ENCODE measurements at regions not wholly inside any gene's neighbourhood (a gene's known extent, or its start where the extent isn't known, plus 50 kb on each side); places are given as distances from the start of the nearest gene placed in this dataset.

DNA sequence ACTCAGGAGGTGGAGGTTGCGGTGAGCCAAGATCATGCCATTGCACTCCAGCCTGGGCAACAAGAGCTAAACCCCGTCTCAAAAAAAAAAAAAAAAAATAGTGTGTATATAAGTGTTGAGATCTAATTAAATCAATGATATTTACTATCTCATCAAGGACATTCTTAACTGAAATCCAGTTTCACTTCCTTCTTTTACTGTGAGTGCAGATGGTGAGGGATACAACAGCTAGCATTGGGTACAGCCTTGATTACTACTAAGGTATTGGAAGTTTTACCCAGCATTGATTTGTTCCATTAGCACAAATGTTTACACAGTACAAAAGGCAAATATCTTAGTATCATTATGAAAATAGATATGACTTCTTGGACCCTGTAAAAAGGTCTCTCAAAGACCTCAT, 546.6 kb downstream of the KCTD12 start:
- TF ChIP-seq GATA2 (IDR thresholded peaks at IDR 0.05; ENCODE audit: low read depth, low read length) = no peak
- TF ChIP-seq GATA3 (IDR thresholded peaks at IDR 0.05; ENCODE audit: low read depth, low read length) = no peak

GRCh38 chr13:76338003-76338402, 548.2 kb downstream of the KCTD12 start:
- TF ChIP-seq GATA3 (IDR thresholded peaks at IDR 0.05; ENCODE audit: low read depth, low read length) (no peak), GATA2 (IDR thresholded peaks at IDR 0.05; ENCODE audit: low read depth, low read length) (no peak)

DNA sequence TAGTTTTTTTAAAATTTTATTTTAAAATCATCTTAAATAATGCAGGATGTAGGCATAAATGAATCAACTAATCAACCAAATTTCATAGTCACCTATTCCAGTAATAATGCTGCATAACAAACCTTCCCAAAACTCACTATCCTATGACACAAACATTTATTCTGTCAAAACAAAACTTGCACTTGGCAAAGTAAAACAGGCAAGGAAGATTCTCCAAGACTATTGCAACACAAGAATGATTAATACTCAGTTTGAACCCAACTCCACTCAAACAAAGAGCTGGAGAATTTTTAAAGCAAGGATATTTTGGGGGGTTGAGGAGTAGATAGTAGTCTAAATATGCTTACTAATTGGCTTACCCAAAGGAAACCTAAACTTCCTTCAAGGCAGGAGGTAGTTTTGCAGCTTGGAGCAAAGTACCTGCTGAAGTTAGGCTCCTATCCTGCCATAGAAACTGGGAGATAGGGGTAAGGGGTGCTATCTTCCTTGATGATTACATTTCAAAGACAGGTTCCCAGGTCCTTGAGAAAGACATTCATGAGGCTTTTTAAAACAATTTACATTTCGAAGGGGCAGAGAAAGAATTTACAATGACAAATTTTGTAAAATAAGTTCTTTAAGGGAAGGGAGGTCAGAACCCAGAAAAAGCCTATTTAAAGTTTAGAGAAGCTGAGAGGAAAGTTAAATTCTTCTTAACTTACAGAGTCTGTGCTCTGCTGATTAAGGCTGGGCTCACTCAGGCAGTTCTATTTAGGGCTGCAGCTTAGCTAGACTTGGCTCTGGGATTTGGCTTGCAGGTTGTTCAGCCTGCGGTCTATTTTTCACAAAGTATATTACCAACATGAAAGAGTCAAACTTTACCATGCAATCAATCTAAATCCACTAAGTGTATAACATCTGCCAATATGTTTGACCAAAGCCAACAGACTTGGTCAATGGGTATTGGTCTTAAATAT, 549.0 kb downstream of the KCTD12 start:
- TF ChIP-seq GATA3 (IDR thresholded peaks at IDR 0.05; ENCODE audit: low read depth, low read length) (no peak), GATA2 (IDR thresholded peaks at IDR 0.05; ENCODE audit: low read depth, low read length) (no peak)

DNA sequence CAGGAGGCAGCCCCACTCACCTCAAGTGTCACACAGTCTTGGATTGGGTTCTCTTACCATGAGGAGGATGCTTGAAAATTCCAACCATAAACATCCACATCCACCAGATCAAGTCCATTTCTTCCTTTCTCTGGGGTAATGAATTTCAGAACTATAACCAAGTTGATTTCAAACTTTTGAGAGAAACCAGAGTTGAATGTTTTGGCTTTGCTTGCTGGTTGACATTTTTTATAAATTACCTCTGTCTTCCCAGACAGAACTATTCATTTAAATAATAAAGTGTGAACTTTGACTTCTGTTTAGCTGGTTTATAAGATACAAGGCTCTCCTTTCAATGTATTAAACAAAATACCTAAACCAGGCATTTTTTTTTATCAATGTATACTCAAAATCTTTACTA, 550.7 kb downstream of the KCTD12 start:
- TF ChIP-seq GATA3 (IDR thresholded peaks at IDR 0.05; ENCODE audit: low read depth, low read length) (no peak), GATA2 (IDR thresholded peaks at IDR 0.05; ENCODE audit: low read depth, low read length) (no peak)

- TF ChIP-seq GATA3 (IDR thresholded peaks at IDR 0.05; ENCODE audit: low read depth, low read length) = no peak
- TF ChIP-seq GATA2 (IDR thresholded peaks at IDR 0.05; ENCODE audit: low read depth, low read length) = no peak
Measured at GRCh38 chr13:76331943-76332712, 554.1 kb downstream of the KCTD12 start.

- TF ChIP-seq GATA2 (IDR thresholded peaks at IDR 0.05; ENCODE audit: low read depth, low read length) (no peak), GATA3 (IDR thresholded peaks at IDR 0.05; ENCODE audit: low read depth, low read length) (no peak)
Measured at GRCh38 chr13:76330761-76331160, 555.4 kb downstream of the KCTD12 start.

- no peak for TF ChIP-seq GATA3 (IDR thresholded peaks at IDR 0.05; ENCODE audit: low read depth, low read length)
- TF ChIP-seq GATA2 (IDR thresholded peaks at IDR 0.05; ENCODE audit: low read depth, low read length) = no peak
Measured at GRCh38 chr13:76329866-76330580, 556.2 kb downstream of the KCTD12 start.

DNA sequence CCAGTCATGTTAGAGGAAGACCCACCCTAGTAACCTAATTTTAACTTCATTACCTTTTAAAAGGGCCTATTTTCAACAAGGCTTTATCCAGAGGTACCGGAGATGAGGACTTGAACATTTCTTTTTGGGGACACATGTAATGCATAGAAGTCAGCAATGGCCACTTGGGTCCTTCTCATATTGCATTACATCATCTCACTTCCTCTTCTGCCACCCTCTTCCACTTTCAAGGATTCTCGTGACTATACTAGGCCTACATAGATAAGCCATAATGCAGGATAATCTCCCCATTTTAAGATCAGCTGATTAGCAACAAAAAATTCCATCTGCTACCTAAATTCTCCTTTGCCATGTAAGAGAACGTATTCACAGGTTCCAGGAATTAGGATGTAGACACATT, 557.2 kb downstream of the KCTD12 start:
- TF ChIP-seq GATA2 (IDR thresholded peaks at IDR 0.05; ENCODE audit: low read depth, low read length) (no peak), GATA3 (IDR thresholded peaks at IDR 0.05; ENCODE audit: low read depth, low read length) (no peak)

DNA sequence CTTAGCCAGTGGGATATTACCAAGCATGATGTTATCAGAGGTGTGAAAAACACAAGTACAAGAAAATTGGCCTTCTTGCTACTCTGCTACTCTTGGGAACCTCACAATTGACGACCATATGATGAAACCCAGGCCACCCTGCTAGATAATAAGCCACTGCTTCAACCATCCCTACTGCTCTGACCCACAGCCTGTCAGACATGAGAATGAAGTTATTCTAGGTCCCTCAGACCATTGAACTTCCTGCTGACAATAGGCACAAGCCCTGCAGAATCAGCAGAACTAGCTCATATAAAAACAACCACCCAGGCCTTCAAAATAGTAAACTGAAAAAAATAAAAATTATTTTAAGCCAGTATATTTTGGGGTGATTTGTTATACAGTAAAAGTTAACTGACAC, 559.9 kb downstream of the KCTD12 start:
- TF ChIP-seq GATA2 (IDR thresholded peaks at IDR 0.05; ENCODE audit: low read depth, low read length) = no peak
- TF ChIP-seq GATA3 (IDR thresholded peaks at IDR 0.05; ENCODE audit: low read depth, low read length) = no peak

- TF ChIP-seq GATA2 (IDR thresholded peaks at IDR 0.05; ENCODE audit: low read depth, low read length) (no peak), GATA3 (IDR thresholded peaks at IDR 0.05; ENCODE audit: low read depth, low read length) (no peak)
Measured at GRCh38 chr13:76319921-76320320, 566.3 kb downstream of the KCTD12 start.

- TF ChIP-seq GATA3 (IDR thresholded peaks at IDR 0.05; ENCODE audit: low read depth, low read length) (peak; percentile 60; the same call in 1 of the 2 replicates), GATA2 (IDR thresholded peaks at IDR 0.05; ENCODE audit: low read depth, low read length) (no peak)
Measured at GRCh38 chr13:76316998-76317527, 569.1 kb downstream of the KCTD12 start.

- TF ChIP-seq GATA3 (IDR thresholded peaks at IDR 0.05; ENCODE audit: low read depth, low read length) = no peak
- TF ChIP-seq GATA2 (IDR thresholded peaks at IDR 0.05; ENCODE audit: low read depth, low read length) = no peak
Measured at GRCh38 chr13:76314495-76314894, 571.7 kb downstream of the KCTD12 start.

GRCh38 chr13:76307142-76307541, 579.1 kb downstream of the KCTD12 start:
- no peak for TF ChIP-seq GATA2 (IDR thresholded peaks at IDR 0.05; ENCODE audit: low read depth, low read length)
- no peak for TF ChIP-seq GATA3 (IDR thresholded peaks at IDR 0.05; ENCODE audit: low read depth, low read length)

- TF ChIP-seq GATA2 (IDR thresholded peaks at IDR 0.05; ENCODE audit: low read depth, low read length) (no peak), GATA3 (IDR thresholded peaks at IDR 0.05; ENCODE audit: low read depth, low read length) (no peak)
Measured at GRCh38 chr13:76300688-76301087, 585.5 kb downstream of the KCTD12 start.
